ENCODE measurements at regions not wholly inside any gene's neighbourhood (a gene's known extent, or its start where the extent isn't known, plus 50 kb on each side); places are given as distances from the start of the nearest gene placed in this dataset.
A peak's percentile ranks its signal among the peaks of the same experiment; 100 is the strongest.
"Not testable (repeated sequence)": the region's sequence is repeated elsewhere in the genome, so short reads cannot be mapped to it uniquely, and the experiment has no call there.

- no peak for DNase-seq (ENCODE audit: low read depth in 2 of 2)
Measured at GRCh38 chr13:73177017-73177416, 118.2 kb downstream of the KLF5 start.

GRCh38 chr13:73174521-73175010, 115.8 kb downstream of the KLF5 start:
- DNase-seq (ENCODE audit: low read depth in 2 of 2), result no peak

GRCh38 chr13:73173279-73173811, 114.5 kb downstream of the KLF5 start:
- no peak for DNase-seq (ENCODE audit: low read depth in 2 of 2)

DNA sequence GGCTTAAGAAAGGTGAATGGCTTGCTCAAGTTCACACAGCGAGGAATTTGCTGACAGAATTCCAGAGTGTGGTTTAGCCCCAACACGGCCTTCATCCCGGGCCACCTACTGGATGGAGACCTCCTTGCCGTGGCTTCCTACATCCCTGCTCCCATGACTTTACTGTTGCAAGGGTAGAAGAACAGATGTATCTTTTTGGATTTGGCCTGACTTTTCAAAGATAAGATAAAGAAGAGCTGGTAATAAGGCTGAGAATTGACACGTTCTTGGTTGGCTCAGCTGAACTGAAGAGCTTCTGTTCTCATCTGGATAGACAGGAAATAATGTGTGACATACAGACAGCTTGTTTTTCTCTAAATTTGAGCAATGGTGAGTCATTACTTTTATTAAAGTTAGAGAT, 113.1 kb downstream of the KLF5 start:
- DNase-seq (ENCODE audit: low read depth in 2 of 2), result peak in 1 of 2 donors; percentile 14

- no peak for DNase-seq (ENCODE audit: low read depth in 2 of 2)
Measured at GRCh38 chr13:73171271-73171682, 112.5 kb downstream of the KLF5 start.

- no peak for DNase-seq (ENCODE audit: low read depth in 2 of 2)
Measured at GRCh38 chr13:73169971-73170370, 111.2 kb downstream of the KLF5 start.

- DNase-seq (ENCODE audit: low read depth in 2 of 2), result no peak
Measured at GRCh38 chr13:73168953-73169401, 110.2 kb downstream of the KLF5 start.

GRCh38 chr13:73168226-73168952, 109.6 kb downstream of the KLF5 start:
- peak; percentile 9 to 17 for DNase-seq (ENCODE audit: low read depth in 2 of 2)

DNA sequence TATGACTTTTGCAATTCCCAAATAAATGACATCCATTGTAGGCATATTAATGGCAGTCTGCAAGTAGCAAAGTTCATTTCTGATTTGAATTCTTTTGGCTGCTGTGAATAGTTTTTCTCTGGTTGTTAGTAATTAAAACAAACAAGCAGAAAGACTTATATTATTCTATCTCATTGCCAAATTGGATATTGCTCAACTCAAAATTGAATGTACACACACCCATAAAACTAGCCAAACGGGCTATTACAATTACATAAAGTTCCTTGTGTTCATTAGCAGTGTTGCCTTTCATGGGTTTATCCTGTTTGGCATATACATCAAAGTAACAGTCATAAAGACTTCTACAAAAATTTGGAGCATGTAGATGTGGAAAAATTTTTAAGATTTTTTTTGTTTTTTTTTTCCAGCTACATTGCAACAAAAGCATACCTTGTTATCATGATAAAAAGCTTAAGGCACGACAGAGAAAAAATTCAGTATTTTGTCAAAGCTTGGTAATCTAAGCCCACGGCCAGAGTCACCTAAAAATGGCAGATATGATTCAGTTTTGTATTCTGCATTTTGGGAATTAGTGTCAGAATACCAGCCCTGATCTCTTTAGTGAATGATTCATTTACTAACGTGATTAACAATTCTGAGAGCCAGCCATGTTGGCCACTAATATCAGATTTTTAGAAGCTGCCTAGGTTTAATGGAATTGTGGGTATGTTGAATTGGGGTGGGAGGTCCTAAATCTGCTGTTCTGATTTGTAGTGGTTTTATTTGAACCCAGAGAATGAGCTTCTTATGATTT, 108.4 kb downstream of the KLF5 start:
- no peak for DNase-seq (ENCODE audit: low read depth in 2 of 2)

DNA sequence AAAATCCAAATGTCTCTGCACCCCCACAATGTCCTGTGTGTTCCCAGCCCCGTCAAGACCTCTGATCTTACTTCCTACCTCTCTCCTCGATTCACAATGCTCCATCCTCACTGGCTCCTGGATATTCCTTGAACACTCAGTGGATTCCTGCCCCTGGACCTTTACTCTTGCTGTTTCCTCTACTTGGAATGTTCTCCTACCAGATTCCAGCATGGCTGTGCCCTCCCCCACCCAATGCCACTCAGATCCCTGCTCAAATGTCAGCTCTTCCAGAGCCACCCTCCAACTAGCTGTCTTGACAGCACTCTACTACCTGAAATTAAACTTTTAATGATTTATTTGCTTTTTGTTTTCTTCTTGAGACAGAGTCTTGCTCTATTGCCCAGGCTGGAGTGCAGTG, 107.4 kb downstream of the KLF5 start:
- no peak for DNase-seq (ENCODE audit: low read depth in 2 of 2)

DNA sequence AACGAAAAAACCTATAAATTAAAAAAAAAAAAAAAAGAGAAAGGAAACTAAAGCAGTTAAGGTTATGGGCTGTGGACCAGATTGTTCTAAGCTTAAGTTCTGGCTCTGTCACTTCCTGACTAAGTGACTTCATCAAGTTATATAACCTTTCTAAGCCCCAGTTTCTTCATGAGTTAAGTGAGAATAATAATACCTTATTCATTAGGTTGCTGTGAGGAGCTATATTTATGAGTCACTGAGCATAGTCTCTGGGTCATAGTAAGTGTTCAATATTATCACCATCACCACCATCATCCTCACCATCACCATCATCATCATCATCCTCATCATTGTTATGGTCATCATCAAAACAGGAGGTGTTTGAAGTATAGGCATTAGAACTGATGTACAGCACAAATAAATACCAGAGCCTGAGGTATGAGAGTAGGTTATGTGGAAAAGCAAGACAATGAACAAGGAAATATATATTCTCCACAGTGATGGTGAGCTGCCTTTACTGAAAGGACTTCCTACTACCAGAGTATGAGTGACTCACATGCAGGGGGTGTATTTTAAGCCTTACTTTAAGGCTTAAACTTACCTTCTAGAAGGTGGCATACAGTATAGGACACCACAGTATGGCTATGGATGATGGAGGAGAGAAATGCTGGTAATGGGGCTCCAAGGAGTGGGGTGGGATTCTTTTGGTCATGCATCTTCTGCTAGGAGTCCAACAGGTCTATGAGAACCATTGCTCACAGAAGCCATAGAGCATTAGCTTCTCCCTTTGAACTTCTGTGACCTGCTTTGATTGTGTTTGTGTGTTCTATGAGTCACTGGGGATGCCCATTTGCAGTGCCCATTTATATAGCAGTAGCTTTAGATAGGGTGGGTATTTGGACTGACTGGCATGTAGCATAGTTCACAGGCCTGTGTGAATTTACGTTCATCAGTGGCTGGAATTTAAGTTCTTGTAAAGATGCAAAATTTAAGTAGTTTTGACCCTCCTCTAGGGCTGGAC, 104.4 kb downstream of the KLF5 start:
- no peak for DNase-seq (ENCODE audit: low read depth in 2 of 2)

- DNase-seq (ENCODE audit: low read depth in 2 of 2), result not testable (repeated sequence)
Measured at GRCh38 chr13:73160371-73161031, 101.7 kb downstream of the KLF5 start.

DNA sequence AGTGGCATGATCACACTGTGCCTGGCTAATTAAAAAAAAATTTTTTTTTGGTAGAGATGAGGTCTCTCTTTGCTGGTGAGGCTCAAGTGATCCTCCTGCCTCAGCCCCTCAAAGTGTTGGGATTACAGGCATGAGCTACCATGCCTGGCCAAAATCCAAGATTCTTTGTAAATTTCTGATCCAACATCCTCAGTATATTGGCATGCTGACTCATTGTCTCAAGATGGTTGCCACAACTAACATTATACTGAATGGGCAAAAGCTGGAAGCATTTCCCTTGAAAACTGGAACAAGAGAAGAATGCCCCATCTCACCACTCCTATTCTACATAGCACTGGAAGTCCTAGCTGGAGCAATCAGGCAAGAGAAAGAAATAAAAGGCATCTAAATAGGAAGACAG, 100.0 kb downstream of the KLF5 start:
- DNase-seq (ENCODE audit: low read depth in 2 of 2), result peak in 1 of 2 donors; percentile 24

- no peak for DNase-seq (ENCODE audit: low read depth in 2 of 2)
Measured at GRCh38 chr13:73157031-73157430, 98.2 kb downstream of the KLF5 start.

DNA sequence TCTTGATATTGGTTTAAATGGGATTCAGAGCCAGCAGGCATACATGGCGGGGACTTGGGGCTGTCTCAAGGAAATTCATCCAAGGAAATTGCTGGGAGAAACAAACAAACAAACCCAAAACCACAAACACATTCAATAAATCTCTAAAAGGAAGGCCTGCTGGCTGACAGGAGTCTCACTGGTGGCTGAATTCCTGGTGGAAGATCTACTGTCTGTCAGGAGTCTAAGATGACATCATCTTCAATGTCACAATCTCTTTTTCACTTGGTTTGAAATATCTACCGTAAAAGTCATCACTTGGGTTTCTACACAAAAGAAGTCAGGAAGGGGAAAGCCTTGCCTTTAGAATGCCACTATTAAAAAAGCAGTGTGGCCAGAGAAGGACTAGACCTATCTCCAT, 87.9 kb downstream of the KLF5 start:
- DNase-seq (ENCODE audit: low read depth in 2 of 2), result no peak

GRCh38 chr13:73142071-73142470, 83.3 kb downstream of the KLF5 start:
- no peak for DNase-seq (ENCODE audit: low read depth in 2 of 2)

- peak in 1 of 2 donors; percentile 46 for DNase-seq (ENCODE audit: low read depth in 2 of 2)
Measured at GRCh38 chr13:73141292-73141771, 82.5 kb downstream of the KLF5 start.

GRCh38 chr13:73140801-73141200, 82.0 kb downstream of the KLF5 start:
- DNase-seq (ENCODE audit: low read depth in 2 of 2), result no peak

GRCh38 chr13:73138638-73139491, 80.1 kb downstream of the KLF5 start:
- no peak for DNase-seq (ENCODE audit: low read depth in 2 of 2)

GRCh38 chr13:73138276-73138637, 79.5 kb downstream of the KLF5 start:
- no peak for DNase-seq (ENCODE audit: low read depth in 2 of 2)

Measured in lung microvascular endothelial cell (primary cell).